CD14-positive monocyte (primary cell): ENCODE measurements at regions not wholly inside any gene's neighbourhood (a gene's known extent, or its start where the extent isn't known, plus 50 kb on each side); places are given as distances from the start of the nearest gene placed in this dataset.

Experiments used
- DNase-seq, 3 donors: peaks; one replicate each; pipeline ENCODE4 v3.0.0-alpha.2; 2011 to 2022
- H2AFZ ChIP-seq: 2 replicates; pipeline ENCODE4 v1.6.0; 2012; ENCODE audit warnings: mild to moderate bottlenecking, low read depth, low read length, inconsistent platforms; ENCODE audit not compliant: insufficient read depth, poor library complexity, severe bottlenecking
- H3K27ac ChIP-seq, 2 donors: 1 replicate in 1 of 2; 2 replicates in 1 of 2; pipeline ENCODE4 v1.5.1; 2012 to 2013; ENCODE audit warnings: low read length in 2 of 2, control low read depth in 1 of 2, inconsistent platforms in 1 of 2, low read depth in 1 of 2, mild to moderate bottlenecking in 1 of 2
- H3K27me3 ChIP-seq, 2 donors: one replicate each; pipeline versions ENCODE4 v1.6.0 to v1.6.1; 2011 to 2013; ENCODE audit warnings: low read length in 2 of 2; ENCODE audit not compliant: control insufficient read depth in 2 of 2, insufficient read depth in 2 of 2
- H3K36me3 ChIP-seq, 2 donors: replicated peaks in 1 of 2; 1 replicate in 1 of 2; 2 replicates in 1 of 2; pipeline versions ENCODE4 v1.5.1 to v1.6.1; 2012 to 2013; ENCODE audit warnings: low read length in 2 of 2, control low read depth in 1 of 2, inconsistent platforms in 1 of 2, mild to moderate bottlenecking in 1 of 2; ENCODE audit not compliant: insufficient read depth in 2 of 2, control insufficient read depth in 1 of 2
- H3K4me1 ChIP-seq, 2 donors: 1 replicate in 1 of 2; 2 replicates in 1 of 2; pipeline versions ENCODE4 v1.5.1 to v1.6.1; 2012 to 2013; ENCODE audit warnings: low read length in 2 of 2, control low read depth in 1 of 2, inconsistent platforms in 1 of 2, mild to moderate bottlenecking in 1 of 2, moderate library complexity in 1 of 2; ENCODE audit not compliant: insufficient read depth in 2 of 2, control insufficient read depth in 1 of 2
- H3K4me2 ChIP-seq: replicated peaks from 2 replicates; pipeline ENCODE3; 2012; ENCODE audit warnings: low read length, moderate library complexity, mild to moderate bottlenecking; ENCODE audit not compliant: poor library complexity, severe bottlenecking; ENCODE audit errors: extremely low read depth
- H3K4me3 ChIP-seq, 3 experiments: fragments of 200-600 bp in 1 of 3; sonication (generic) in 1 of 3; replicated peaks in 1 of 3; 1 replicate in 2 of 3; 2 replicates in 1 of 3; pipeline ENCODE4 v1.5.1; 2011 to 2013; ENCODE audit warnings: low read length in 3 of 3, mild to moderate bottlenecking in 3 of 3, control low read depth in 2 of 3, low read depth in 2 of 3, inconsistent platforms in 1 of 3, moderate library complexity in 1 of 3
- H3K79me2 ChIP-seq: 2 replicates; pipeline ENCODE4 v1.6.0; 2012; ENCODE audit warnings: mild to moderate bottlenecking, control low read depth, inconsistent platforms, low read length, moderate library complexity; ENCODE audit not compliant: insufficient read depth
- H3K9ac ChIP-seq: 2 replicates; pipeline ENCODE4 v1.6.0; 2017; ENCODE audit warnings: low read length, mild to moderate bottlenecking; ENCODE audit not compliant: insufficient read depth, poor library complexity, severe bottlenecking
- H3K9me3 ChIP-seq, 2 donors: replicated peaks in 1 of 2; 1 replicate in 1 of 2; 2 replicates in 1 of 2; pipeline versions ENCODE4 v1.5.1 to v1.6.1; 2012 to 2013; ENCODE audit warnings: low read length in 2 of 2, control low read depth in 1 of 2; ENCODE audit not compliant: control insufficient read depth in 1 of 2, insufficient read depth in 1 of 2
- H4K20me1 ChIP-seq: 2 replicates; pipeline ENCODE4 v1.6.0; 2012; ENCODE audit warnings: mild to moderate bottlenecking, low read length, control low read depth, moderate library complexity; ENCODE audit not compliant: insufficient read depth
- H3K27ac Mint-ChIP-seq, 7 donors: one replicate each; pipeline ENCODE4 v1.8.0; 2020; ENCODE audit warnings: mild to moderate bottlenecking in 7 of 7, mixed read lengths in 7 of 7, moderate library complexity in 6 of 7, inconsistent platforms in 2 of 7
- H3K27me3 Mint-ChIP-seq, 3 donors: one replicate each; pipeline ENCODE4 v1.8.0; 2021 to 2022; ENCODE audit warnings: low read depth in 3 of 3, mild to moderate bottlenecking in 3 of 3, mixed read lengths in 3 of 3, moderate library complexity in 3 of 3, inconsistent platforms in 1 of 3
- H3K36me3 Mint-ChIP-seq, 2 donors: one replicate each; pipeline ENCODE4 v1.8.0; 2020; ENCODE audit warnings: mixed read lengths in 2 of 2, inconsistent platforms in 1 of 2, mild to moderate bottlenecking in 1 of 2
- H3K4me1 Mint-ChIP-seq: one replicate; pipeline ENCODE4 v1.8.0; 2020; ENCODE audit warnings: mild to moderate bottlenecking, mixed read lengths
- H3K4me3 Mint-ChIP-seq, 2 donors: one replicate each; pipeline ENCODE4 v1.8.0; 2020; ENCODE audit warnings: mild to moderate bottlenecking in 2 of 2, mixed read lengths in 2 of 2, moderate library complexity in 1 of 2
- H3K9me3 Mint-ChIP-seq, 7 donors: one replicate each; pipeline ENCODE4 v1.8.0; 2020 to 2022; ENCODE audit warnings: mixed read lengths in 7 of 7, mild to moderate bottlenecking in 6 of 7, moderate library complexity in 6 of 7, inconsistent platforms in 2 of 7
- CTCF ChIP-seq: fragments of 200-600 bp; IDR thresholded peaks from one replicate; pipeline ENCODE4 v1.8.0; 2022; ENCODE audit warnings: antibody characterized with exemption, mild to moderate bottlenecking
- WGBS: methylation state at CpG from one replicate; pipeline ENCODE4 v1.1.5; 2013; ENCODE audit warnings: missing lambda C conversion rate; ENCODE audit not compliant: insufficient coverage; 5-methylcytosine and 5-hydroxymethylcytosine counted together
- intact Hi-C, 2 donors: fragments of 100-400 bp; cut with micrococcal nuclease; formaldehyde crosslinking; loops; one replicate each; pipeline versions ENCODE4 v1.15.0 to v1.15.1; 2023

- 86% methylated on average over 5 of the region's 8 CpGs for WGBS
- Histone ChIP-seq H3K79me2 (no peaks in the 10 kb centered on the region), H3K4me3 (no peak overlapping the region), H3K9me3 (peaks cover 0 to 3% of the 10 kb centered on the region in 2 donors), H4K20me1 (no peaks in the 10 kb centered on the region), H3K9ac (no peak overlapping the region), H3K4me2 (no peak overlapping the region), H3K4me1 (no peaks in the 10 kb centered on the region), H3K36me3 (no peaks in the 10 kb centered on the region), H3K27me3 (no peaks in the 10 kb centered on the region), H3K27ac (no peak overlapping the region), H2AFZ (no peak overlapping the region)
- Mint-ChIP-seq H3K27me3 (peaks cover 0 to 2% (median 0%) of the 10 kb centered on the region in 3 donors), H3K36me3 (no peaks in the 10 kb centered on the region), H3K4me1 (no peaks in the 10 kb centered on the region), H3K27ac (no peak overlapping the region), H3K9me3 (peaks cover 4 to 23% (median 10%) of the 10 kb centered on the region in 7 donors), H3K4me3 (no peak overlapping the region)
- TF ChIP-seq CTCF = no peak
- intact Hi-C loops = no loop called here
- no peak for DNase-seq
Observed at GRCh38 chr15:98358971-98359370, 289.4 kb upstream of the IGF1R start.

GRCh38 chr15:98363416-98363815 is 284.9 kb upstream of the IGF1R start:
- Mint-ChIP-seq H3K36me3 (no peaks in the 10 kb centered on the region), H3K9me3 (peaks cover 0 to 12% (median 5%) of the 10 kb centered on the region in 7 donors), H3K4me3 (no peak overlapping the region), H3K27me3 (peaks cover 0 to 9% (median 2%) of the 10 kb centered on the region in 3 donors), H3K27ac (no peak overlapping the region), H3K4me1 (no peaks in the 10 kb centered on the region)
- TF ChIP-seq CTCF = no peak
- Histone ChIP-seq H3K27me3 (no peaks in the 10 kb centered on the region), H3K27ac (no peak overlapping the region), H3K36me3 (no peaks in the 10 kb centered on the region), H3K9ac (no peak overlapping the region), H3K4me1 (no peaks in the 10 kb centered on the region), H3K79me2 (no peaks in the 10 kb centered on the region), H3K9me3 (no peaks in the 10 kb centered on the region), H2AFZ (no peak overlapping the region), H4K20me1 (no peaks in the 10 kb centered on the region), H3K4me3 (no peak overlapping the region), H3K4me2 (no peak overlapping the region)
- no peak for DNase-seq
- intact Hi-C loops = no loop called here
- 82% methylated on average over 2 of the region's 2 CpGs for WGBS
